Endothelial cell (in vitro differentiated cells): ENCODE measurements at regions not wholly inside any gene's neighbourhood (a gene's known extent, or its start where the extent isn't known, plus 50 kb on each side); places are given as distances from the start of the nearest gene placed in this dataset.

ENCODE experiments used
- DNase-seq: peaks from one replicate; pipeline ENCODE4 v3.0.0; 2021; ENCODE audit warnings: low spot score
- H3K27ac Mint-ChIP-seq: one replicate; pipeline ENCODE4 v1.8.0; 2021; ENCODE audit warnings: mixed read lengths, inconsistent platforms; ENCODE audit not compliant: unreplicated experiment
- H3K27me3 Mint-ChIP-seq: one replicate; pipeline ENCODE4 v1.8.0; 2021; ENCODE audit warnings: mild to moderate bottlenecking, moderate library complexity, mixed read lengths, inconsistent platforms; ENCODE audit not compliant: unreplicated experiment
- H3K36me3 Mint-ChIP-seq: one replicate; pipeline ENCODE4 v1.8.0; 2021; ENCODE audit warnings: mild to moderate bottlenecking, low read depth, mixed read lengths, inconsistent platforms; ENCODE audit not compliant: unreplicated experiment
- H3K4me1 Mint-ChIP-seq: one replicate; pipeline ENCODE4 v1.8.0; 2021; ENCODE audit warnings: mild to moderate bottlenecking, mixed read lengths, inconsistent platforms; ENCODE audit not compliant: unreplicated experiment
- H3K4me3 Mint-ChIP-seq: one replicate; pipeline ENCODE4 v1.8.0; 2021; ENCODE audit warnings: mild to moderate bottlenecking, mixed read lengths, inconsistent platforms; ENCODE audit not compliant: unreplicated experiment
- H3K9me3 Mint-ChIP-seq: one replicate; pipeline ENCODE4 v1.8.0; 2021; ENCODE audit warnings: mixed read lengths, inconsistent platforms; ENCODE audit not compliant: unreplicated experiment
- TF ChIP-seq, protein P1 (sequence below): fragments of 200-600 bp; sonication (generic); IDR thresholded peaks from one replicate; pipeline ENCODE4 v1.5.0; 2021; ENCODE audit warnings: antibody characterized with exemption; ENCODE audit not compliant: unreplicated experiment

DNA sequence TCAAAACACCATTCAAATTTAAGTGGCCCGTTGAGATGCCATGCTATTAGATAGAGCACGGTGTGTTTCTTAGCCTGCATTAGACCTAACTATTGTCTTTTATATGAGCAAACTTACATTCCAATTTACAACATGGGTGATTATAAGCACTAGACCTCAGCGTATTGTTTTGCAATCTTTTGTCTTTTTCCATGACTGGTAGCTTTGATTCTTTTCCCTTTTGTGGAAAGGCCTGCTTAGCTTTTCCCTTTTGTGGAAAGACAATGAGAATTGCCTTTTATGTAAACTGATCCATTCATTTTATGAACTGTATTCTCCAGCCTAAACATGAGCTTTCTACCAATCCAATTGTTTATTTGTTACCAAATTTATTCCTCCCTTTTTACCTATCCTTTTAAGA lies 823.1 kb downstream of the CCSER2 start:
- no peak for DNase-seq

DNA sequence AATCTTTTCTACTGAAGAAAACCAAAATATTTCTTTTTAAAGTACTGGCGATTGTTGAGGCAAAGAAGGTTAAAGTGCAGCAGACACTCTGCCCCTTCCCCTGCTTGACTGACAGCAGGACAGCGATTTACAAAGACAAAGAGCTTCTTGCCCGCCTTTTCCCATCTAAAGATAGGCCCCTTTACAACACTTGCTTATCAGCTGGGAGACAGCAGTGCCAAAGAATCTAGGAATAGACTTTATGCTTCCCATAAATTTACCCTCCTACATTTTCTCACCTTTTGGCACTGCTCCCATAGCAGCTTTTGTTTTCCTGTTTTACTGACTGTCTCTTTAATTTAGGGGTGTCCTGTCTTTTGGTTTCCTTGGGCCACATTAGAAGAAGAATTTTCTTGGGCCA lies 824.1 kb downstream of the CCSER2 start:
- no peaks in the 10 kb centered on the region for H3K27me3 Mint-ChIP-seq
- H3K36me3 Mint-ChIP-seq = no peaks in the 10 kb centered on the region
- H3K9me3 Mint-ChIP-seq = no peaks in the 10 kb centered on the region
- TF ChIP-seq, protein P1, sequence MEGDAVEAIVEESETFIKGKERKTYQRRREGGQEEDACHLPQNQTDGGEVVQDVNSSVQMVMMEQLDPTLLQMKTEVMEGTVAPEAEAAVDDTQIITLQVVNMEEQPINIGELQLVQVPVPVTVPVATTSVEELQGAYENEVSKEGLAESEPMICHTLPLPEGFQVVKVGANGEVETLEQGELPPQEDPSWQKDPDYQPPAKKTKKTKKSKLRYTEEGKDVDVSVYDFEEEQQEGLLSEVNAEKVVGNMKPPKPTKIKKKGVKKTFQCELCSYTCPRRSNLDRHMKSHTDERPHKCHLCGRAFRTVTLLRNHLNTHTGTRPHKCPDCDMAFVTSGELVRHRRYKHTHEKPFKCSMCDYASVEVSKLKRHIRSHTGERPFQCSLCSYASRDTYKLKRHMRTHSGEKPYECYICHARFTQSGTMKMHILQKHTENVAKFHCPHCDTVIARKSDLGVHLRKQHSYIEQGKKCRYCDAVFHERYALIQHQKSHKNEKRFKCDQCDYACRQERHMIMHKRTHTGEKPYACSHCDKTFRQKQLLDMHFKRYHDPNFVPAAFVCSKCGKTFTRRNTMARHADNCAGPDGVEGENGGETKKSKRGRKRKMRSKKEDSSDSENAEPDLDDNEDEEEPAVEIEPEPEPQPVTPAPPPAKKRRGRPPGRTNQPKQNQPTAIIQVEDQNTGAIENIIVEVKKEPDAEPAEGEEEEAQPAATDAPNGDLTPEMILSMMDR = no peak
- no peak overlapping the region for H3K4me3 Mint-ChIP-seq
- peaks cover 7% of the 10 kb centered on the region for H3K4me1 Mint-ChIP-seq
- no peak for DNase-seq
- H3K27ac Mint-ChIP-seq = no peak overlapping the region

More for the DNA sequence above, 823.1 kb downstream of the CCSER2 start:
- H3K27me3 Mint-ChIP-seq = no peaks in the 10 kb centered on the region
- TF ChIP-seq, protein P1 = no peak
- H3K27ac Mint-ChIP-seq = no peak overlapping the region
- no peaks in the 10 kb centered on the region for H3K9me3 Mint-ChIP-seq
- no peaks in the 10 kb centered on the region for H3K36me3 Mint-ChIP-seq
- peaks cover 7% of the 10 kb centered on the region for H3K4me1 Mint-ChIP-seq
- H3K4me3 Mint-ChIP-seq = no peak overlapping the region

DNA sequence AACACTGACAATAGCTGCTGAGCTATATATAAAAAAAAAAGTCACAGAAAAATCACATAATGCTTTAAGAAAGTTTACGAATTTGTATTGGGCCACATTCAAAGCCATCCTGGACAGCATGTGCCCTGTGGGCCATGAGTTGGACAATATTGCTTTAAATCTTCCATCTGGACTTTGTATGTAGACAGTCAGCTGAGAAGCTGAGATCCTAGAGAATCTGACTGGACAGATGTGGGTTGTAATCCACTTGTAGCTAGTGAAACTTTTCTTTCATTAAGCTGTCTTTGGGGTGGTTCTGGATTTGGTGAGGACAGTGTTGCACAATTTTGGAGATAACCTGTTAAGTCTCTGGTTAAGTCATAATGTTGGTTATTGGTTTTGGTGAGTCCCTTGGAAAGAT lies 824.5 kb downstream of the CCSER2 start:
- DNase-seq = no peak
- Mint-ChIP-seq H3K27ac (no peak overlapping the region), H3K4me3 (no peak overlapping the region), H3K4me1 (peaks cover 7% of the 10 kb centered on the region), H3K9me3 (no peaks in the 10 kb centered on the region), H3K27me3 (no peaks in the 10 kb centered on the region), H3K36me3 (no peaks in the 10 kb centered on the region)
- TF ChIP-seq, protein P1 = no peak

DNA sequence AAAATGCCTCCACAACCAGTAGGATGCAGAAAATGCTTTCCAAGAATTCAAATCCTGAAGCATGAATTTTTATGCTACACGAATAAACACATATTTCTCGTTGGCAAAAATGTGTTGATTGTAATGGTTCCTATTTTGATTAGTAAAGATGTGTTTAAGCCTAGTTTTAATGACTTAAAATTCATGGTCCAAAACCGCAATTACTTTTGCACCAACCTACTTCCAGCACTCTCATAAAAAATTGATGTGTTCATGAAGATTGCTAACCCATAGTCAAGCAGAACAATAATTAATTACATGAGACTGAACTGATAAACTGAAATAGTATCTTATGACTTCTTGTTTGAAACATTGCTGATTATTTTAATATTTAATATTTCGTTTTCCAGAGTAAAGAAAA lies 828.8 kb downstream of the CCSER2 start:
- TF ChIP-seq, protein P1 = no peak
- no peak for DNase-seq
- no peaks in the 10 kb centered on the region for H3K4me1 Mint-ChIP-seq
- H3K27me3 Mint-ChIP-seq = no peaks in the 10 kb centered on the region
- H3K4me3 Mint-ChIP-seq = no peak overlapping the region
- H3K36me3 Mint-ChIP-seq = no peaks in the 10 kb centered on the region
- no peak overlapping the region for H3K27ac Mint-ChIP-seq
- H3K9me3 Mint-ChIP-seq = no peaks in the 10 kb centered on the region

DNA sequence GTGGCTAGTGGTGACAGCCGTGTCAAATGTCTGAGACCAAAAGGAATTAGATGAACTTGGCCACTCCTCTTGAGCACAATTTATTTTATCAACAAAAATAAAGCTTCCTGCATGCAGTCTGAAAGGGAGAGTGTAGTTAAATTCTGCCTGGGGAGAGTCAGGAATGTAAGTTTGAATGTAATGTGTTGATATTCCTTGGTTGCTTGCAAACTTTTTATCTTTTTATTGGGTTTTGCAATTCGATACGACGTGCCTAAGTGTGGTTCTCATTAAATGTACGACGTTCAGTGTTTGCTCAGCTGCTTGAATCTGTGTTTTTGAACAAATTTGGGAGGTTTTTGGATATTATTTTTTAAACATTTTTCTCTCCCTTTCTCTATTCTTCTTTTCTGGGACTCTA lies 839.9 kb downstream of the CCSER2 start:
- H3K4me1 Mint-ChIP-seq = no peaks in the 10 kb centered on the region
- peaks cover 3% of the 10 kb centered on the region for H3K36me3 Mint-ChIP-seq
- H3K27ac Mint-ChIP-seq = no peak overlapping the region
- H3K9me3 Mint-ChIP-seq = peaks cover 7% of the 10 kb centered on the region
- DNase-seq = no peak
- no peak overlapping the region for H3K4me3 Mint-ChIP-seq
- TF ChIP-seq, protein P1 = no peak
- H3K27me3 Mint-ChIP-seq = no peaks in the 10 kb centered on the region
